Adrenal gland (tissue), 9 donors: ENCODE measurements at regions not wholly inside any gene's neighbourhood (a gene's known extent, or its start where the extent isn't known, plus 50 kb on each side); places are given as distances from the start of the nearest gene placed in this dataset.

Experiments
- DNase-seq, 7 donors: peaks; one replicate each; pipeline ENCODE4 v3.0.0-alpha.2; 2019 to 2020
- H3K27ac ChIP-seq, 5 donors: fragments of 200-600 bp; sonication (generic) in 4 of 5; 1 replicate in 3 of 5; 2 replicates in 2 of 5; pipeline versions ENCODE4 v1.5.1 to v1.8.0; 2016 to 2020; ENCODE audit warnings: mild to moderate bottlenecking in 1 of 5
- H3K27me3 ChIP-seq: fragments of 200-600 bp; 2 replicates; pipeline ENCODE4 v1.8.0; 2021
- H3K36me3 ChIP-seq, 2 donors: fragments of 200-600 bp; replicated peaks in 1 of 2; 1 replicate in 1 of 2; 2 replicates in 1 of 2; pipeline versions ENCODE4 v1.5.1 to v1.8.0; 2018 to 2022
- H3K4me1 ChIP-seq, 2 donors: fragments of 200-600 bp; replicated peaks in 1 of 2; 1 replicate in 1 of 2; 2 replicates in 1 of 2; pipeline versions ENCODE4 v1.5.1 to v1.8.0; 2018 to 2021
- H3K4me3 ChIP-seq, 4 donors: fragments of 200-600 bp; sonication (generic) in 3 of 4; one replicate each; pipeline ENCODE4 v1.5.1; 2016 to 2018
- H3K9me3 ChIP-seq, 3 donors: fragments of 200-600 bp; sonication (generic) in 1 of 3; replicated peaks in 1 of 3; 1 replicate in 2 of 3; 2 replicates in 1 of 3; pipeline versions ENCODE4 v1.5.1 to v1.8.0; 2016 to 2021
- CTCF ChIP-seq, 6 experiments: fragments of 450-650 bp in 4 of 6; fragments of 200-600 bp in 2 of 6; sonication (generic) in 1 of 6; IDR thresholded peaks; 1 replicate in 5 of 6; 2 replicates in 1 of 6; pipeline versions ENCODE4 v1.5.1 to v1.8.0; 2016 to 2021; ENCODE audit warnings: antibody characterized with exemption in 6 of 6, mild to moderate bottlenecking in 2 of 6, moderate library complexity in 1 of 6
- POLR2A ChIP-seq, 2 donors: fragments of 450-650 bp; IDR thresholded peaks; one replicate each; pipeline ENCODE4 v1.6.1; 2017; ENCODE audit warnings: antibody characterized with exemption in 2 of 2, mild to moderate bottlenecking in 2 of 2, moderate library complexity in 1 of 2
- WGBS, 4 donors: extraction: QIAGEN DNeasy Blood & Tissue Kit in 2 of 4; methylation state at CpG; one replicate each; pipeline versions ENCODE4 v1.1.5 to v1.1.7; 2013 to 2017; 5-methylcytosine and 5-hydroxymethylcytosine counted together
- intact Hi-C, 2 donors: fragments of 100-400 bp; cut with DNase I; formaldehyde crosslinking; loops; one replicate each; pipeline versions ENCODE4 v1.14.1 to v1.15.0; 2022 to 2023
- donor health status: healthy with polysubstance abuse.
- donor health status: Bipolar disorder and iron deficiency.
- donor health status: DM: yes; HTN: yes; CAD: no.
- donor health status: DM: no; HTN: no; CAD: no.
- donor health status: DM: no; HTN: no; CAD: no.

DNA sequence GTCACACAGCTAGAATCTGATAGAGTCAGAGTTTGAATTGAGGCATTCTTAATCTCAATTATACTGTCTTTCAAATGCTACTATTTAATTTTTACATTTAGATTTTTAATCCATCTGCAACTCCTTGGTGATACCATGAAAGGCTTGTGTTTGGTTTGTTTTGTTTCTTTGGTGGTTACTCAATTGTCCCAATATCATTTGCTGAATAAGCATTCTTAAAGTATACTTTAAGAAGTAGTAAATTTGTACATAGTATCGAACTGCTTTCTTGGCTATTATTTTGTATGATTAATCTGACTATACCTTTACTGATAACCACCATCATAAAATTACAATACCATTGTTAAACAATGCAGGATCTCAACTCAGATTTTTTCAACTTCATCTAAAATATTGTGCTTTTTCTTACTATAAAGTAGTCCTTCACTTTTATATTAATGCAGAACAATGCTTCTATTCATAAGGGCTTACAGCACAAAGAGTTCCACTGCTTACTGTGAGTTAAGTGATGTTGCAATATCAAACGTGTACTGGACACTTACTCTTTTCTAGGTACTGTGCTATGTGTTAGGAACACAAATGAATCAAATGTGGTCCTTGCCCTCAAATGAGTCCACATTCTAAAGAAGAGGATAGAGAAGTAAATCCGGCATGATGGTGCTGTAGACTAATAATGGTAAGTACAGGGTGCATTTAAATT is 111.2 kb upstream of the GRIA3 start:
- intact Hi-C loops, result no loop called here
- H3K36me3 ChIP-seq, result no peaks in the 10 kb centered on the region
- 63 to 73% (median 67%) methylated on average over 3 of the region's 3 CpGs for WGBS, 4 donors
- DNase-seq, result no peak
- no peak overlapping the region for H3K4me3 ChIP-seq
- no peak for TF ChIP-seq CTCF (IDR thresholded peaks at IDR 0.05)
- no peak for TF ChIP-seq POLR2A (IDR thresholded peaks at IDR 0.05)
- H3K4me1 ChIP-seq, result no peaks in the 10 kb centered on the region
- no peak overlapping the region for H3K27ac ChIP-seq
- H3K27me3 ChIP-seq, result no peaks in the 10 kb centered on the region
- H3K9me3 ChIP-seq, result no peaks in the 10 kb centered on the region

- H3K36me3 ChIP-seq, result no peaks in the 10 kb centered on the region
- H3K4me1 ChIP-seq, result no peaks in the 10 kb centered on the region
- no peak for TF ChIP-seq CTCF (IDR thresholded peaks at IDR 0.05)
- TF ChIP-seq POLR2A (IDR thresholded peaks at IDR 0.05), result no peak
- H3K4me3 ChIP-seq, result no peak overlapping the region
- H3K27ac ChIP-seq, result no peak overlapping the region
- DNase-seq, result no peak
- no peaks in the 10 kb centered on the region for H3K27me3 ChIP-seq
- no peaks in the 10 kb centered on the region for H3K9me3 ChIP-seq
- intact Hi-C loops, result no loop called here
- 46 to 51% (median 50%) methylated on average over 4 of the region's 4 CpGs for WGBS, 4 donors
Observed at GRCh38 chrX:123075947-123076561, 108.0 kb upstream of the GRIA3 start.

- no peak for DNase-seq
- TF ChIP-seq POLR2A (IDR thresholded peaks at IDR 0.05) (no peak), CTCF (IDR thresholded peaks at IDR 0.05) (no peak)
- H3K4me1 ChIP-seq, result no peaks in the 10 kb centered on the region
- H3K36me3 ChIP-seq, result no peaks in the 10 kb centered on the region
- intact Hi-C loops, result no loop called here
- H3K9me3 ChIP-seq, result no peaks in the 10 kb centered on the region
- no peaks in the 10 kb centered on the region for H3K27me3 ChIP-seq
- no peak overlapping the region for H3K27ac ChIP-seq
- H3K4me3 ChIP-seq, result no peak overlapping the region
Observed at GRCh38 chrX:123077631-123078030, 106.4 kb upstream of the GRIA3 start.

GRCh38 chrX:123080065-123080464 is 104.0 kb upstream of the GRIA3 start:
- H3K27ac ChIP-seq, result no peak overlapping the region
- no peak overlapping the region for H3K4me3 ChIP-seq
- intact Hi-C loops, result no loop called here
- H3K27me3 ChIP-seq, result no peaks in the 10 kb centered on the region
- no peaks in the 10 kb centered on the region for H3K9me3 ChIP-seq
- TF ChIP-seq POLR2A (IDR thresholded peaks at IDR 0.05), result no peak
- no peak for DNase-seq
- H3K36me3 ChIP-seq, result no peaks in the 10 kb centered on the region
- no peaks in the 10 kb centered on the region for H3K4me1 ChIP-seq
- WGBS, 4 donors, result 67 to 75% (median 73%) methylated on average over 4 of the region's 4 CpGs

DNA sequence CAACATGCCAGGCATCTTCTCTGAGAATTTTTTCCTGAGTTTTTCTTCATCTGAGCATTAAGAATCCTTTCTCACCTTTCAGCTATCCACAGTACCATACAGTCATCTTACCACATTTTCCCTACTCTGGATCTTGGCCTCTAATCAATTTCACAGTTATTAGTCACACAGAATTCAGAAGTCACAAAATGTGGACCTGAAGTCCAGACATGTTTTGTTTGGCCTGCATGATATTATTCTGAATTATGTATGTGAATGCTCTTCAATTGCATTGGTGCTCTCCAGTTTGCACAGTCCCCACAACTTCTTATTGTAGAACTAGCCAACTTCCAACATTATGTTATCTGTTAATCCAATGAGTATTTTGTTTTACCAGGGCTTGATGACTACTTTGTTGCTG is 102.3 kb upstream of the GRIA3 start:
- Histone ChIP-seq H3K4me3 (no peak overlapping the region), H3K9me3 (no peaks in the 10 kb centered on the region), H3K4me1 (no peaks in the 10 kb centered on the region), H3K36me3 (no peaks in the 10 kb centered on the region), H3K27me3 (no peaks in the 10 kb centered on the region), H3K27ac (no peak overlapping the region)
- DNase-seq, result no peak
- no peak for TF ChIP-seq CTCF (IDR thresholded peaks at IDR 0.05)
- no peak for TF ChIP-seq POLR2A (IDR thresholded peaks at IDR 0.05)
- intact Hi-C loops, result no loop called here
